Ovary (tissue), 7 donors: ENCODE measurements at regions not wholly inside any gene's neighbourhood (a gene's known extent, or its start where the extent isn't known, plus 50 kb on each side); places are given as distances from the start of the nearest gene placed in this dataset.
"Not testable (repeated sequence)": the region's sequence is repeated elsewhere in the genome, so short reads cannot be mapped to it uniquely, and the experiment has no call there.

Source experiments
- DNase-seq, 5 donors: peaks; one replicate each; pipeline ENCODE4 v3.0.0-alpha.2; 2019 to 2020
- H3K27ac ChIP-seq, 2 donors: fragments of 200-600 bp; one replicate each; pipeline versions ENCODE4 v1.5.1 to v1.8.0; 2019 to 2022
- H3K27me3 ChIP-seq: fragments of 200-600 bp; one replicate; pipeline ENCODE4 v1.8.0; 2022
- H3K36me3 ChIP-seq: fragments of 200-600 bp; sonication (generic); one replicate; pipeline ENCODE4 v1.5.1; 2019
- H3K4me1 ChIP-seq: one replicate; pipeline ENCODE4 v1.8.1; 2013; ENCODE audit warnings: mild to moderate bottlenecking, moderate library complexity; ENCODE audit not compliant: insufficient read depth
- H3K4me3 ChIP-seq: fragments of 200-600 bp; sonication (generic); one replicate; pipeline ENCODE4 v1.5.1; 2017
- H3K9me3 ChIP-seq, 2 donors: fragments of 200-600 bp in 1 of 2; sonication (generic) in 1 of 2; one replicate each; pipeline versions ENCODE4 v1.5.1 to v1.8.1; 2013 to 2019; ENCODE audit warnings: mild to moderate bottlenecking in 1 of 2, moderate library complexity in 1 of 2
- CTCF ChIP-seq, 3 donors: fragments of 450-650 bp in 2 of 3; fragments of 200-600 bp in 1 of 3; IDR thresholded peaks; one replicate each; pipeline versions ENCODE4 v1.5.1 to v1.8.0; 2016 to 2022; ENCODE audit warnings: antibody characterized with exemption in 3 of 3, mild to moderate bottlenecking in 1 of 3
- EP300 ChIP-seq: sonication (generic); formaldehyde crosslinking; IDR thresholded peaks from one replicate; pipeline ENCODE4 v1.6.1; 2017; ENCODE audit warnings: antibody characterized with exemption
- POLR2A ChIP-seq: fragments of 450-650 bp; IDR thresholded peaks from one replicate; pipeline ENCODE4 v1.6.1; 2017; ENCODE audit warnings: antibody characterized with exemption, mild to moderate bottlenecking, moderate library complexity
- WGBS, 3 donors: extraction: QIAGEN DNeasy Blood & Tissue Kit in 1 of 3; methylation state at CpG; one replicate each; pipeline versions ENCODE4 v1.1.5 to v1.1.7; 2013 to 2017; 5-methylcytosine and 5-hydroxymethylcytosine counted together
- intact Hi-C, 4 donors: fragments of 100-400 bp; cut with DNase I; formaldehyde crosslinking; loops; one replicate each; pipeline versions ENCODE4 v1.11.0 to v1.15.1; 2022 to 2023
- donor health status: DM: no; HTN: no; CAD: no; lungs with moderate emphysema.
- donor health status: DM: no; HTN: no; CAD: no.
- donor health status: Bipolar disorder and iron deficiency.
- donor health status: DM: no; HTN: no; CAD: no.
- donor health status: DM: yes; HTN: yes; CAD: no.

- no peak for TF ChIP-seq POLR2A
- TF ChIP-seq EP300: no peak
- no peak for TF ChIP-seq CTCF (IDR thresholded peaks at IDR 0.05)
- no peaks in the 10 kb centered on the region for H3K4me1 ChIP-seq
- H3K27ac ChIP-seq: no peak overlapping the region
- intact Hi-C loops: no loop called here
- 72 to 82% (median 74%) methylated on average over 9 of the region's 9 CpGs for WGBS, 3 donors
- no peak overlapping the region for H3K4me3 ChIP-seq
- no peak for DNase-seq
- no peaks in the 10 kb centered on the region for H3K27me3 ChIP-seq
- peaks cover 0 to 11% of the 10 kb centered on the region in 2 donors for H3K9me3 ChIP-seq
- H3K36me3 ChIP-seq: no peaks in the 10 kb centered on the region
Measured at GRCh38 chr7:57202274-57202673, 70.0 kb upstream of the ZNF479 start.

- H3K9me3 ChIP-seq: peaks cover 0 to 11% of the 10 kb centered on the region in 2 donors
- no peak for TF ChIP-seq POLR2A
- TF ChIP-seq CTCF (IDR thresholded peaks at IDR 0.05): no peak
- no peak for TF ChIP-seq EP300
- H3K36me3 ChIP-seq: no peaks in the 10 kb centered on the region
- H3K4me3 ChIP-seq: no peak overlapping the region
- no peak overlapping the region for H3K27ac ChIP-seq
- WGBS, 3 donors: 37 to 59% (median 46%) methylated on average over 51 of the region's 51 CpGs
- H3K27me3 ChIP-seq: no peaks in the 10 kb centered on the region
- intact Hi-C loops: no loop called here
- H3K4me1 ChIP-seq: no peaks in the 10 kb centered on the region
- DNase-seq: peak in 2 of 5 donors; percentile 27 to 36
Measured at GRCh38 chr7:57203161-57203791, 71.0 kb upstream of the ZNF479 start.

GRCh38 chr7:57203858-57204257 is 71.6 kb upstream of the ZNF479 start:
- H3K4me1 ChIP-seq, H3K27me3 ChIP-seq, H3K36me3 ChIP-seq, intact Hi-C loops, H3K27ac ChIP-seq, H3K4me3 ChIP-seq: not testable (repeated sequence)
- WGBS, 3 donors: 53 to 68% (median 58%) methylated on average over 15 of the region's 15 CpGs
- DNase-seq: peak in 1 of 5 donors; percentile 10
- peaks cover 0 to 11% of the 10 kb centered on the region in 2 donors for H3K9me3 ChIP-seq

- DNase-seq: no peak
- Histone ChIP-seq H3K27me3 (no peaks in the 10 kb centered on the region), H3K4me3 (no peak overlapping the region), H3K27ac (no peak overlapping the region), H3K9me3 (peaks cover 0 to 11% of the 10 kb centered on the region in 2 donors), H3K36me3 (no peaks in the 10 kb centered on the region), H3K4me1 (no peaks in the 10 kb centered on the region)
- WGBS, 3 donors: 84 to 89% (median 86%) methylated on average over 10 of the region's 10 CpGs
- intact Hi-C loops: no loop called here
- TF ChIP-seq POLR2A (no peak), EP300 (no peak), CTCF (IDR thresholded peaks at IDR 0.05) (no peak)
Measured at GRCh38 chr7:57204411-57204811, 72.2 kb upstream of the ZNF479 start.

- Histone ChIP-seq H3K9me3 (peaks cover 0 to 11% of the 10 kb centered on the region in 2 donors), H3K27ac (no peak overlapping the region), H3K4me1 (no peaks in the 10 kb centered on the region), H3K4me3 (no peak overlapping the region), H3K27me3 (no peaks in the 10 kb centered on the region), H3K36me3 (no peaks in the 10 kb centered on the region)
- intact Hi-C loops: no loop called here
- WGBS, 3 donors: 82 to 92% (median 92%) methylated on average over 7 of the region's 7 CpGs
- TF ChIP-seq EP300 (no peak), CTCF (IDR thresholded peaks at IDR 0.05) (no peak), POLR2A (no peak)
- no peak for DNase-seq
Measured at GRCh38 chr7:57205000-57205399, 72.8 kb upstream of the ZNF479 start.
